ENCODE measurements at regions not wholly inside any gene's neighbourhood (a gene's known extent, or its start where the extent isn't known, plus 50 kb on each side); places are given as distances from the start of the nearest gene placed in this dataset.
A peak's percentile ranks its signal among the peaks of the same experiment; 100 is the strongest.

DNA sequence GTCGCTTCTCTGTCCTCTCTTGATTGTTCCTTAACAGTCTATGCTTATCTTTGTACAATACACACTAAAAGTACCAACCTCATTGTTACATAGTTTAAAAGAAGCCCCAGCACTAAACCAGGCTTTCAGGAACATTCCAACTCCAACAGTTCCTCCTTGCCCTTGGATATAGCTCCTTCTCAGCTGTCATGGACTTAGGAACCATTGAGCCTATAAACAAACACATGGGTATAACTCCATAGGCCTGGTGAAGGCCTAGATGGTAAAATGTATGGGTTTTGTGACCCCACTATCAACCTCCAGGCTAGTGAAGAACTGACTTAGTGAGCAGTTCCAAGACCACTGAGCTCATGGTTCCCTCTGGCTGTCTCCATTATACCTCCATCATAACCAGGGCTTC lies 74.8 kb upstream of the SLC39A10 start:
- intact Hi-C loops (cut with DNase I; ENCODE audit: low total_unique reads), result no loop called here
- TF ChIP-seq POLR2A (IDR thresholded peaks at IDR 0.05), result no peak
- no peak for TF ChIP-seq POLR2AphosphoS5 (IDR thresholded peaks at IDR 0.05)
- TF ChIP-seq, protein P1, sequence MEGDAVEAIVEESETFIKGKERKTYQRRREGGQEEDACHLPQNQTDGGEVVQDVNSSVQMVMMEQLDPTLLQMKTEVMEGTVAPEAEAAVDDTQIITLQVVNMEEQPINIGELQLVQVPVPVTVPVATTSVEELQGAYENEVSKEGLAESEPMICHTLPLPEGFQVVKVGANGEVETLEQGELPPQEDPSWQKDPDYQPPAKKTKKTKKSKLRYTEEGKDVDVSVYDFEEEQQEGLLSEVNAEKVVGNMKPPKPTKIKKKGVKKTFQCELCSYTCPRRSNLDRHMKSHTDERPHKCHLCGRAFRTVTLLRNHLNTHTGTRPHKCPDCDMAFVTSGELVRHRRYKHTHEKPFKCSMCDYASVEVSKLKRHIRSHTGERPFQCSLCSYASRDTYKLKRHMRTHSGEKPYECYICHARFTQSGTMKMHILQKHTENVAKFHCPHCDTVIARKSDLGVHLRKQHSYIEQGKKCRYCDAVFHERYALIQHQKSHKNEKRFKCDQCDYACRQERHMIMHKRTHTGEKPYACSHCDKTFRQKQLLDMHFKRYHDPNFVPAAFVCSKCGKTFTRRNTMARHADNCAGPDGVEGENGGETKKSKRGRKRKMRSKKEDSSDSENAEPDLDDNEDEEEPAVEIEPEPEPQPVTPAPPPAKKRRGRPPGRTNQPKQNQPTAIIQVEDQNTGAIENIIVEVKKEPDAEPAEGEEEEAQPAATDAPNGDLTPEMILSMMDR (IDR thresholded peaks at IDR 0.05), result no peak
- H3K36me3 ChIP-seq, result no peaks in the 10 kb centered on the region
- H3K27me3 ChIP-seq, result no peaks in the 10 kb centered on the region
- DNase-seq (ENCODE audit: low spot score in 2 of 2), result no peak
- H3K27ac ChIP-seq, result no peak overlapping the region
- no peaks in the 10 kb centered on the region for H3K9me3 ChIP-seq
- H3K4me1 ChIP-seq, result no peaks in the 10 kb centered on the region
- H3K4me3 ChIP-seq, result no peak overlapping the region

DNA sequence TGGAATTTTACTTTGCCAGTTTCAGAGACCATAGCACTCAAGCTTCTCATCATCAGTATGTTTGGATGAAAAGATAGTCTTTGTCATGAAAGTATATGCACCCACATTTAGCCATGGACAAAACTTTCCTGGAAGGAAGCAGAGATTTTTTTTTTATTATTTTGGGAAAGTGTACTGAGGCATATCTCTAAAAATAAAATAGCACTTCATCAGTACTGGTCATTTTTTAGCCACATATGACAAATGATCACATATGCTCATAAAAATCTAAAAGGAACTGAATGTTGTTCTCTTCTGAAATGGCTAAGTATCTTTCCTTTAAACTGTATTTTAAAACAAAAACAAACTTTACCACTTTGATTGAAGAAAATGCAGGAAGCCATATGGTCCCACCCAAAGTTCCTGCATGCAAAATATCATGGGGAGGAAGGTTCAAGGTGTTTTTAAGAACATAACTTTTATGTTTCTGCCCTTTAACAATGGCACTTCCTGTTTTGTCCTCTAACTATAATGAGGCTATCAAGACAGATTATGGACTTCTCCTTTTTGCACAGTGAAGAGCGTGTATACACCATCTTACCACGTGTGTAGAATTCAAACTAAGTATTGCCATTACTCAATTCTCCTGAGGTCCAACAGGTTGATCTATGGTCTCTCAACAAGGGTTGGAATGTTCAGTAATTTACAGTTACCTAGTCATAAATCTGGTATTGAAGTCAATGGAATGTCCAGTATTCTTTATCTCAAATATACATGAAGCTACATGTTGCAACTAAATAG lies 77.1 kb upstream of the SLC39A10 start:
- H3K27ac ChIP-seq, result no peak overlapping the region
- H3K9me3 ChIP-seq, result no peaks in the 10 kb centered on the region
- H3K4me3 ChIP-seq, result no peak overlapping the region
- DNase-seq (ENCODE audit: low spot score in 2 of 2), result no peak
- no peaks in the 10 kb centered on the region for H3K36me3 ChIP-seq
- intact Hi-C loops (cut with DNase I; ENCODE audit: low total_unique reads), result no loop called here
- no peaks in the 10 kb centered on the region for H3K27me3 ChIP-seq
- no peaks in the 10 kb centered on the region for H3K4me1 ChIP-seq
- TF ChIP-seq POLR2A (IDR thresholded peaks at IDR 0.05) (no peak), POLR2AphosphoS5 (IDR thresholded peaks at IDR 0.05) (no peak)
- TF ChIP-seq, protein P1 (IDR thresholded peaks at IDR 0.05), result no peak

DNA sequence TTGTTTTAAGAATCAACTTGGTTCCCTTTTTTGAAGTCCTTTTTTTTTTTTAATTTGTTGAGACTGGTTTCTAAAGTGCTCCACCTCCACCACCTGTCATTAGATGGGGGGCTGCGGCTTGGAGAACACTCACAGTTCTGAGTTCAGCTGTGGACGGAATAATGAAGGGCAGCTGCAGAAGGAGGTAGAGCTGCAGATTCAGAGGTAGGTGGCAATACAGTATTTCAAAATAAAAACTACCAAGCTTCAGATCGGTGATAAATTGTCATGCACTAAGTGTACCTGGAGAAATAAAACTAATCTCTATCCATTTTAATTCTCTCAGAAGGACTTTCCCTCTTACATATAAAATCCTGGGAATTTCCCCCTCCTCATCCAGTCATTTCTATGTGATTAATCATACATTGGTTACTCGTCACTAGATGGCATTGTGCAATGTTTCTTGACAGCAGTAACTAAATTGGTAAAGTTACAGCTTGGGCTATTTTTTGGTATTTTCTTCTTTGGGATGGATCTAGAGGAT lies 81.1 kb upstream of the SLC39A10 start:
- intact Hi-C loops (cut with DNase I; ENCODE audit: low total_unique reads), result no loop called here
- H3K4me3 ChIP-seq, result no peak overlapping the region
- H3K36me3 ChIP-seq, result no peaks in the 10 kb centered on the region
- TF ChIP-seq, protein P1 (IDR thresholded peaks at IDR 0.05), result peak in 2 of 3 donors; percentile 21 to 25
- TF ChIP-seq POLR2AphosphoS5 (IDR thresholded peaks at IDR 0.05), result no peak
- no peak for DNase-seq (ENCODE audit: low spot score in 2 of 2)
- H3K27me3 ChIP-seq, result no peaks in the 10 kb centered on the region
- no peaks in the 10 kb centered on the region for H3K4me1 ChIP-seq
- H3K9me3 ChIP-seq, result no peaks in the 10 kb centered on the region
- H3K27ac ChIP-seq, result no peak overlapping the region

DNA sequence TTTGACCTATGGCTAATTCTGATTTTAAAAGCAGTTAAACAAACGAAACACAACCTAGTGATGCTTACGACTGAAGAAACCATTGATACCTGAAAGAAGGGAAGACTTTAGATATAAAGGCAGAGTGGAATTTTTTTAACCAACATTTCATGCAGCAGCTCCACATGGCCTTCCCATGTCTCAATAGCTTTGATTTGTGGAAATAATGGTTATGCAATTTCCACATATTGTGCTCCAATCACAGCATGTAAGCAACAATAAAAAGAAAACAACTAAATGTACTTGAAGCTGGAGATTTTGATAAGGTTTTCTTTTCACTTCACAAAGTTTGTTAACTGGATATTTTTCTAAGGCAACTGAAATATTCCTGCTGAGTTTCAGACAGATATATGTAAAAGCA lies 82.0 kb upstream of the SLC39A10 start:
- no peak overlapping the region for H3K27ac ChIP-seq
- H3K9me3 ChIP-seq, result no peaks in the 10 kb centered on the region
- DNase-seq (ENCODE audit: low spot score in 2 of 2), result no peak
- no peaks in the 10 kb centered on the region for H3K4me1 ChIP-seq
- H3K27me3 ChIP-seq, result no peaks in the 10 kb centered on the region
- H3K36me3 ChIP-seq, result no peaks in the 10 kb centered on the region
- H3K4me3 ChIP-seq, result no peak overlapping the region
- TF ChIP-seq, protein P1 (IDR thresholded peaks at IDR 0.05), result no peak
- TF ChIP-seq POLR2A (IDR thresholded peaks at IDR 0.05), result no peak
- TF ChIP-seq POLR2AphosphoS5 (IDR thresholded peaks at IDR 0.05), result no peak
- intact Hi-C loops (cut with DNase I; ENCODE audit: low total_unique reads), result no loop called here

DNA sequence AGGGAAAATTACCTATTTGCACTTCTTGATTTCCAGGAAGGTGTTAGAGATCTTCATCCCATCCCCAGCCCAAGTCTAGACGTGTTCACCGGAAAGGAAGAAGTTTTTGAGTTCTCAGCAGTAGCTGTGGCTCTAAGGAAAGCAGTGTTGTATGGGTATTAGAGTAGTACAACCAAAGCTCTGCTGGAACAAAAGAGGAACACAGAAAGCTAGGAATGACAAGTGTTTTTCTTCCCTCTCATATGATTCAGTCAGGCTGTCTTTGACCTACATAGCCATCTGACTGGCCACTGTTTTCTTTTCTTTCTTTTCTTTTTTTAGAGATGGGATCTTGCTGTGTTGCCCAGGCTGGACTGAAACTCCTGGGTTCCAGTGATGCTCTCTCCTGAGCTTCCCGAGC lies 82.7 kb upstream of the SLC39A10 start:
- Histone ChIP-seq H3K27me3 (no peaks in the 10 kb centered on the region), H3K27ac (no peak overlapping the region), H3K4me1 (no peaks in the 10 kb centered on the region), H3K9me3 (no peaks in the 10 kb centered on the region), H3K4me3 (no peak overlapping the region), H3K36me3 (no peaks in the 10 kb centered on the region)
- DNase-seq (ENCODE audit: low spot score in 2 of 2), result no peak
- intact Hi-C loops (cut with DNase I; ENCODE audit: low total_unique reads), result no loop called here
- no peak for TF ChIP-seq POLR2A (IDR thresholded peaks at IDR 0.05)
- no peak for TF ChIP-seq POLR2AphosphoS5 (IDR thresholded peaks at IDR 0.05)
- TF ChIP-seq, protein P1 (IDR thresholded peaks at IDR 0.05), result no peak

Measured in breast epithelium (tissue), 4 donors.